ENCODE measurements at regions not wholly inside any gene's neighbourhood (a gene's known extent, or its start where the extent isn't known, plus 50 kb on each side); places are given as distances from the start of the nearest gene placed in this dataset.

- no peak for DNase-seq
Observed at GRCh38 chr11:69953356-69953755, 124.8 kb upstream of the ANO1 start.

GRCh38 chr11:69954756-69955155 lies 123.4 kb upstream of the ANO1 start:
- no peak for DNase-seq

GRCh38 chr11:69956669-69957190 lies 121.4 kb upstream of the ANO1 start:
- no peak for DNase-seq

GRCh38 chr11:69957849-69958248 lies 120.3 kb upstream of the ANO1 start:
- no peak for DNase-seq

- DNase-seq: no peak
Observed at GRCh38 chr11:69958308-69958707, 119.8 kb upstream of the ANO1 start.

- DNase-seq: no peak
Observed at GRCh38 chr11:69959461-69959860, 118.7 kb upstream of the ANO1 start.

GRCh38 chr11:69961738-69962137 lies 116.4 kb upstream of the ANO1 start:
- no peak for DNase-seq

- DNase-seq: no peak
Observed at GRCh38 chr11:69962152-69962551, 116.0 kb upstream of the ANO1 start.

- no peak for DNase-seq
Observed at GRCh38 chr11:69963533-69964246, 114.4 kb upstream of the ANO1 start.

- no peak for DNase-seq
Observed at GRCh38 chr11:69964247-69964643, 113.9 kb upstream of the ANO1 start.

GRCh38 chr11:69965821-69966582 lies 112.1 kb upstream of the ANO1 start:
- DNase-seq: no peak

- DNase-seq: no peak
Observed at GRCh38 chr11:69966583-69966835, 111.6 kb upstream of the ANO1 start.

- no peak for DNase-seq
Observed at GRCh38 chr11:69966910-69967483, 111.1 kb upstream of the ANO1 start.

- DNase-seq: no peak
Observed at GRCh38 chr11:69967484-69967883, 110.6 kb upstream of the ANO1 start.

- no peak for DNase-seq
Observed at GRCh38 chr11:69968396-69969347, 109.4 kb upstream of the ANO1 start.

GRCh38 chr11:69969890-69970784 lies 108.0 kb upstream of the ANO1 start:
- DNase-seq: no peak

GRCh38 chr11:69970785-69971535 lies 107.2 kb upstream of the ANO1 start:
- no peak for DNase-seq

- DNase-seq: no peak
Observed at GRCh38 chr11:69971741-69972140, 106.4 kb upstream of the ANO1 start.

- no peak for DNase-seq
Observed at GRCh38 chr11:69972351-69972802, 105.7 kb upstream of the ANO1 start.

- no peak for DNase-seq
Observed at GRCh38 chr11:69974528-69974927, 103.6 kb upstream of the ANO1 start.

GRCh38 chr11:69975822-69976221 lies 102.3 kb upstream of the ANO1 start:
- DNase-seq: no peak

Data from AML-193 (cell line).